ENCODE measurements at regions not wholly inside any gene's neighbourhood (a gene's known extent, or its start where the extent isn't known, plus 50 kb on each side); places are given as distances from the start of the nearest gene placed in this dataset.

- no peak overlapping the region for H3K4me3 ChIP-seq (ENCODE audit: low read depth, low read length)
- TF ChIP-seq CTCF (IDR thresholded peaks at IDR 0.05; ENCODE audit: low read depth, low read length) = no peak
Measured at GRCh38 chr6:95519228-95520037, 57.9 kb upstream of the MANEA start.

GRCh38 chr6:95521181-95521580 is 56.2 kb upstream of the MANEA start:
- H3K4me3 ChIP-seq (ENCODE audit: low read depth, low read length) = no peak overlapping the region
- no peak for TF ChIP-seq CTCF (IDR thresholded peaks at IDR 0.05; ENCODE audit: low read depth, low read length)

Measured in WI38 (cell line).